SK-N-SH (cell line): ENCODE measurements at regions not wholly inside any gene's neighbourhood (a gene's known extent, or its start where the extent isn't known, plus 50 kb on each side); places are given as distances from the start of the nearest gene placed in this dataset.

Source experiments
- CTCF ChIA-PET: fragments of 300-600, 350-600 bp; formaldehyde crosslinking; extraction: SDS; loops from one replicate; lab custom pipeline; 2021; lab: Yijun Ruan, JAX
- POLR2A ChIA-PET: fragments of 350-600 bp; sonication (Branson Sonifier 250); formaldehyde crosslinking; extraction: SDS; loops from one replicate; lab custom pipeline; 2020; ENCODE audit warnings: antibody characterized with exemption, inconsistent platforms; lab: Yijun Ruan, JAX
- DNase-seq: peaks from one replicate; pipeline ENCODE4 v3.0.0; 2012
- H2AFZ ChIP-seq: fragments of 200-600 bp; sonication (generic); 2 replicates; pipeline ENCODE4 v1.8.1; 2016; ENCODE audit warnings: antibody characterized with exemption, mild to moderate bottlenecking, low read depth
- H3F3A ChIP-seq: fragments of 200-600 bp; sonication (generic); replicated peaks from 2 replicates; pipeline ENCODE3; 2016; ENCODE audit warnings: antibody characterized with exemption, mild to moderate bottlenecking; ENCODE audit not compliant: insufficient read depth
- H3K27ac ChIP-seq, 2 experiments: fragments of 200-500 bp in 1 of 2; fragments of 200-600 bp in 1 of 2; sonication (Bioruptor generic) in 1 of 2; sonication (generic), shearing (Covaris generic) in 1 of 2; 2 replicates each; pipeline versions ENCODE4 v1.5.1 to v1.6.1; 2014 to 2016; ENCODE audit warnings: low read depth in 2 of 2, inconsistent platforms in 1 of 2, low read length in 1 of 2, mild to moderate bottlenecking in 1 of 2, mixed read lengths in 1 of 2
- H3K27me3 ChIP-seq: fragments of 200-600 bp; sonication (generic), shearing (Covaris generic); 2 replicates; pipeline ENCODE4 v1.6.1; 2016; ENCODE audit warnings: mixed run types; ENCODE audit not compliant: insufficient read depth
- H3K36me3 ChIP-seq, 2 experiments: fragments of 200-500 bp in 1 of 2; fragments of 200-600 bp in 1 of 2; sonication (Bioruptor generic) in 1 of 2; sonication (generic) in 1 of 2; replicated peaks in 1 of 2; 2 replicates each; pipeline versions ENCODE3 to v1.5.1; 2014 to 2016; ENCODE audit warnings: low read length in 1 of 2, mild to moderate bottlenecking in 1 of 2; ENCODE audit not compliant: insufficient read depth in 2 of 2, control insufficient read depth in 1 of 2
- H3K4me1 ChIP-seq, 2 experiments: fragments of 200-500 bp in 1 of 2; fragments of 200-600 bp in 1 of 2; sonication (Bioruptor generic) in 1 of 2; sonication (generic), shearing (Covaris generic) in 1 of 2; 2 replicates each; pipeline versions ENCODE4 v1.5.1 to v1.6.1; 2014 to 2016; ENCODE audit warnings: low read depth in 1 of 2, low read length in 1 of 2, mixed run types in 1 of 2; ENCODE audit not compliant: insufficient read depth in 2 of 2, control insufficient read depth in 1 of 2
- H3K4me2 ChIP-seq: fragments of 200-600 bp; sonication (generic), shearing (Covaris generic); 2 replicates; pipeline ENCODE4 v1.6.1; 2017; ENCODE audit warnings: mixed run types
- H3K4me3 ChIP-seq, 2 experiments: fragments of 200-500 bp in 1 of 2; fragments of 200-600 bp in 1 of 2; sonication (Bioruptor generic) in 1 of 2; sonication (generic), shearing (Covaris generic) in 1 of 2; 2 replicates each; pipeline versions ENCODE4 v1.5.1 to v1.8.1; 2014 to 2016; ENCODE audit warnings: low read depth in 2 of 2, inconsistent platforms in 1 of 2, low read length in 1 of 2, mild to moderate bottlenecking in 1 of 2, mixed read lengths in 1 of 2, moderate library complexity in 1 of 2
- H3K79me2 ChIP-seq: fragments of 200-600 bp; sonication (generic); 2 replicates; pipeline ENCODE4 v1.8.1; 2017; ENCODE audit warnings: mild to moderate bottlenecking; ENCODE audit not compliant: insufficient read depth
- H3K9ac ChIP-seq: fragments of 200-600 bp; sonication (generic); 2 replicates; pipeline ENCODE4 v1.6.1; 2017; ENCODE audit warnings: mixed run types
- H3K9me2 ChIP-seq: fragments of 200-600 bp; sonication (generic); 2 replicates; pipeline ENCODE4 v1.6.1; 2017; ENCODE audit warnings: mixed run types
- H3K9me3 ChIP-seq: fragments of 200-600 bp; sonication (generic); 2 replicates; pipeline ENCODE4 v1.6.1; 2017; ENCODE audit warnings: mixed run types, mild to moderate bottlenecking, moderate library complexity
- H4K20me1 ChIP-seq: fragments of 200-600 bp; sonication (generic); 2 replicates; pipeline ENCODE4 v1.6.1; 2017; ENCODE audit warnings: mild to moderate bottlenecking, mixed run types; ENCODE audit not compliant: insufficient read depth
- GABPA ChIP-seq: IDR thresholded peaks from 2 replicates; pipeline ENCODE4 v1.4.0; 2012; ENCODE audit warnings: low read depth, mild to moderate bottlenecking
- GATA2 ChIP-seq: sonication (generic); formaldehyde crosslinking; IDR thresholded peaks from 2 replicates; pipeline ENCODE4 v1.5.0; 2020; ENCODE audit warnings: mild to moderate bottlenecking, missing genetic modification reagents
- MXI1 ChIP-seq: IDR thresholded peaks from 2 replicates; pipeline ENCODE4 v1.6.1; 2012; ENCODE audit warnings: mild to moderate bottlenecking, low read depth, low read length, improper control_type of control experiment
- RFX5 ChIP-seq: IDR thresholded peaks from 2 replicates; pipeline ENCODE4 v1.6.1; 2012; ENCODE audit warnings: mild to moderate bottlenecking, improper control_type of control experiment, low read length
- SMC3 ChIP-seq: IDR thresholded peaks from 2 replicates; pipeline ENCODE4 v1.6.1; 2012; ENCODE audit warnings: low read depth, low read length, improper control_type of control experiment
- TAF1 ChIP-seq: IDR thresholded peaks from 2 replicates; pipeline ENCODE4 v1.6.1; 2012; ENCODE audit warnings: low read depth, mild to moderate bottlenecking, low read length, moderate library complexity, borderline replicate concordance
- TCF12 ChIP-seq: IDR thresholded peaks from 2 replicates; pipeline ENCODE4 v1.4.0; 2012
- USF1 ChIP-seq: IDR thresholded peaks from 2 replicates; pipeline ENCODE4 v1.4.0; 2012; ENCODE audit warnings: low read depth, borderline replicate concordance
- ZBTB33 ChIP-seq: IDR thresholded peaks from 2 replicates; pipeline ENCODE4 v1.4.0; 2012; ENCODE audit warnings: low read depth, borderline replicate concordance
- WGBS: methylation state at CpG from one replicate; pipeline ENCODE4 v1.1.6; 2017; ENCODE audit warnings: low lambda C conversion rate; 5-methylcytosine and 5-hydroxymethylcytosine counted together

- TF ChIP-seq GATA2 (CRISPR knock-in tag), result no peak
- ChIA-PET CTCF (no interaction called here), POLR2A (no interaction called here)
- Histone ChIP-seq H3K9me2 (0 out of 2 replicates have a peak, but pooled peaks cover 4% of the 10 kb centered on the region), H3K36me3 (no peaks in the 10 kb centered on the region), H3K27me3 (no peaks in the 10 kb centered on the region), H3K4me1 (no peaks in the 10 kb centered on the region; a peak in 1 of 4 replicates), H3K9ac (no peak overlapping the region), H3K27ac (no peak overlapping the region), H4K20me1 (no peaks in the 10 kb centered on the region), H3K4me2 (no peak overlapping the region), H3K9me3 (no peaks in the 10 kb centered on the region), H3K4me3 (0 out of 4 replicates have a peak overlapping the region, but pooled peaks of 1 of the 2 experiments have one; percentile 1), H2AFZ (no peak overlapping the region), H3F3A (no peaks in the 10 kb centered on the region), H3K79me2 (no peaks in the 10 kb centered on the region)
- WGBS, result 24% methylated on average over 5 of the region's 5 CpGs
- DNase-seq, result peak; percentile 3
These were observed 1177.4 kb upstream of the LRRTM1 start for GRCh38 chr2:81481994-81482368.

GRCh38 chr2:81481242-81481993, 1176.9 kb upstream of the LRRTM1 start:
- Histone ChIP-seq H3K9ac (no peak overlapping the region), H4K20me1 (no peaks in the 10 kb centered on the region), H3K27ac (no peak overlapping the region), H3K4me1 (no peaks in the 10 kb centered on the region; a peak in 1 of 4 replicates), H3K36me3 (no peaks in the 10 kb centered on the region), H3F3A (no peaks in the 10 kb centered on the region), H2AFZ (no peak overlapping the region), H3K27me3 (no peaks in the 10 kb centered on the region), H3K4me2 (no peak overlapping the region), H3K9me2 (0 out of 2 replicates have a peak, but pooled peaks cover 4% of the 10 kb centered on the region), H3K9me3 (no peaks in the 10 kb centered on the region), H3K79me2 (no peaks in the 10 kb centered on the region), H3K4me3 (peak overlapping the region in 1 of 2 experiments; percentile 1; a peak in 1 of 4 replicates)
- DNase-seq, result peak; percentile 12
- POLR2A ChIA-PET, result no interaction called here
- CTCF ChIA-PET, result no interaction called here
- TF ChIP-seq USF1 (peak; percentile 12; the same call in 1 of the 2 replicates), ZBTB33 (no peak), TAF1 (no peak)
- WGBS, result 37% methylated on average over 20 of the region's 39 CpGs

- no peaks in the 10 kb centered on the region for H3K79me2 ChIP-seq
- H4K20me1 ChIP-seq, result no peaks in the 10 kb centered on the region
- WGBS, result 0% methylated on average over 1 of the region's 29 CpGs
- H3K9ac ChIP-seq, result no peak overlapping the region
- no peak overlapping the region for H3K27ac ChIP-seq
- H3K9me3 ChIP-seq, result no peaks in the 10 kb centered on the region
- H3K9me2 ChIP-seq, result no peaks in the 10 kb centered on the region
- DNase-seq, result no peak
- no peak overlapping the region for H2AFZ ChIP-seq
- H3K4me2 ChIP-seq, result no peak overlapping the region
- no peak overlapping the region for H3K4me3 ChIP-seq
- ChIA-PET POLR2A (no interaction called here), CTCF (no interaction called here)
- no peaks in the 10 kb centered on the region for H3K4me1 ChIP-seq
- H3K36me3 ChIP-seq, result no peaks in the 10 kb centered on the region
- TF ChIP-seq RFX5, result no peak
- no peak for TF ChIP-seq MXI1
- TF ChIP-seq SMC3, result no peak
- no peak for TF ChIP-seq GABPA
- no peak for TF ChIP-seq TCF12
- TF ChIP-seq, all 33 proteins: peak for 0
- Histone ChIP-seq H3F3A (no peaks in the 10 kb centered on the region), H3K27me3 (no peaks in the 10 kb centered on the region)
These were observed 1162.5 kb upstream of the LRRTM1 start for GRCh38 chr2:81467096-81467495.
